ENCODE measurements at regions not wholly inside any gene's neighbourhood (a gene's known extent, or its start where the extent isn't known, plus 50 kb on each side); places are given as distances from the start of the nearest gene placed in this dataset.

DNA sequence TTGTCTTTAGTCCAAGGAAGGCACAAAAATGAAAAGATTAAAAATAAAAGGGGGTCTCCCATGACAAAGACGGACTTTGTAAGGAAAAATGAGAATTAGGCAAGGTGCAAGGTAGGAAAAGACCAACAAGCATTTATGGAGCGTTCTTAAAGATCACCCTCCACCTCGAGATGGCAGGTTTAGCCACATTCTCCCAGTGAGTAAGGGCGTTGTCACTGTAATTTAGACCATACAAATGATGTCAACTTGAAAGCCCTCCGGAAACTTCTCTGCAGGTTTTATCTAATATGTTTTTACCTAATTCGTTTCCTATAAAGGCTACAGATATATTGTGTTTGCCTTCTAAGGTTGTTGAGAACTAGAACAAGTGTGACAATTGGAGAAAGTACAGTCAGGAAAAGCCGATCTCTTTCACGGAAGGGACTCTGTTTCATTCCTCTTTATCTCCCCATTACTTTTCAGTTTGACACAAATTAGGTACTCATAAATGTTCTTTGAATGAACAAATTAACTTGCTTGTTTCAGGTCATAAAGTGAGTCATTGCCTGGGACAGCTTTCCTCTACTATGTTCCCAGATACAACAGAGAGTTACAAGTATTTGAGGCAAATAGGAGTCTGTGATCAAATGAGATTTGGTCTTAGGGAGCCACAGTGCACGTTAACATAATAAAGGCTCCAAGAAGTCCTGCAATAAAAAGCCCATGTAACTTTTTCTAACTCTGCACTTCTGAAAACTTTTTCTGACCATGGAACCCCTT, 102.6 kb upstream of the HABP2 start:
- Histone ChIP-seq H3K9me3 (ENCODE audit: low read length) (no peaks in the 10 kb centered on the region), H3K27ac (ENCODE audit: low read length) (no peak overlapping the region), H3K27me3 (ENCODE audit: insufficient read depth, low read depth, low read length) (no peaks in the 10 kb centered on the region), H3K4me3 (ENCODE audit: low read length) (no peak overlapping the region), H3K36me3 (ENCODE audit: insufficient read depth, low read length) (no peaks in the 10 kb centered on the region), H2AFZ (ENCODE audit: low read depth, low read length) (no peak overlapping the region), H3K9ac (ENCODE audit: low read length) (no peak overlapping the region), H3K79me2 (replicated peaks; ENCODE audit: insufficient read depth, low read length) (no peaks in the 10 kb centered on the region), H3K4me2 (ENCODE audit: low read length) (no peak overlapping the region), H3K9me2 (ENCODE audit: insufficient read depth, low read length) (no peaks in the 10 kb centered on the region), H4K20me1 (ENCODE audit: insufficient read depth) (no peaks in the 10 kb centered on the region), H3F3A (ENCODE audit: insufficient read depth, low read length, poor library complexity, severe bottlenecking) (no peaks in the 10 kb centered on the region)
- TF ChIP-seq RAD21 (conservative IDR thresholded peaks at IDR 0.05) (no peak), MXI1 (conservative IDR thresholded peaks at IDR 0.05; ENCODE audit: poor library complexity, severe bottlenecking) (no peak), EZH2 (IDR thresholded peaks at IDR 0.05; ENCODE audit: borderline replicate concordance, insufficient read depth, low read length, poor library complexity, severe bottlenecking) (no peak), SMC3 (conservative IDR thresholded peaks at IDR 0.05; ENCODE audit: poor library complexity) (no peak), TAF1 (IDR thresholded peaks at IDR 0.05; ENCODE audit: low read depth) (no peak), POLR2AphosphoS5 (IDR thresholded peaks at IDR 0.05) (no peak), REST (IDR thresholded peaks at IDR 0.05; ENCODE audit: borderline replicate concordance) (no peak), EP300 (conservative IDR thresholded peaks at IDR 0.05; ENCODE audit: poor library complexity, severe bottlenecking) (no peak)
- TF ChIP-seq, protein P1, sequence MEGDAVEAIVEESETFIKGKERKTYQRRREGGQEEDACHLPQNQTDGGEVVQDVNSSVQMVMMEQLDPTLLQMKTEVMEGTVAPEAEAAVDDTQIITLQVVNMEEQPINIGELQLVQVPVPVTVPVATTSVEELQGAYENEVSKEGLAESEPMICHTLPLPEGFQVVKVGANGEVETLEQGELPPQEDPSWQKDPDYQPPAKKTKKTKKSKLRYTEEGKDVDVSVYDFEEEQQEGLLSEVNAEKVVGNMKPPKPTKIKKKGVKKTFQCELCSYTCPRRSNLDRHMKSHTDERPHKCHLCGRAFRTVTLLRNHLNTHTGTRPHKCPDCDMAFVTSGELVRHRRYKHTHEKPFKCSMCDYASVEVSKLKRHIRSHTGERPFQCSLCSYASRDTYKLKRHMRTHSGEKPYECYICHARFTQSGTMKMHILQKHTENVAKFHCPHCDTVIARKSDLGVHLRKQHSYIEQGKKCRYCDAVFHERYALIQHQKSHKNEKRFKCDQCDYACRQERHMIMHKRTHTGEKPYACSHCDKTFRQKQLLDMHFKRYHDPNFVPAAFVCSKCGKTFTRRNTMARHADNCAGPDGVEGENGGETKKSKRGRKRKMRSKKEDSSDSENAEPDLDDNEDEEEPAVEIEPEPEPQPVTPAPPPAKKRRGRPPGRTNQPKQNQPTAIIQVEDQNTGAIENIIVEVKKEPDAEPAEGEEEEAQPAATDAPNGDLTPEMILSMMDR (IDR thresholded peaks at IDR 0.05; ENCODE audit: poor library complexity, severe bottlenecking) = no peak

DNA sequence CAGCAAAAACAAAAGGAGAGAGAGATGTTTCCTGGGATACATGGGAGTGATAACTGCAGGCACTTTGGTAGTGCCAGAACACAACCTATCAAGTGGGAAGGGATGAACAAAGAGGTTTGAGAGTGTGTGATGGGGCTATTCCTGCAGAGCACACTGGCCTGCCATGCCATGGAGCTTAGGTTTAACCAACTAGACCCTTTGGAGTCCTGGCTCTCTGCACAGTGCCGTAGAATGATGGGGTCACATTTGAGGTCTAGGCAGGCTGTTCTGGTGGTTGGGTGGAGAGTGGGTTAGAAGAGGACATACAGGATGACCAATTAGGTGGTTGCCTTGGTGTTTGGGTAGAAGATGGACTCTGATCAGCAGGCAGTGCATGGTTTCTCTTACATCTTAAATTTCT, 101.9 kb upstream of the HABP2 start:
- H3K9me2 ChIP-seq (ENCODE audit: insufficient read depth, low read length) = no peaks in the 10 kb centered on the region
- H3K4me2 ChIP-seq (ENCODE audit: low read length) = no peak overlapping the region
- H3K27me3 ChIP-seq (ENCODE audit: insufficient read depth, low read depth, low read length) = no peaks in the 10 kb centered on the region
- no peak overlapping the region for H3K9ac ChIP-seq (ENCODE audit: low read length)
- no peak overlapping the region for H3K4me3 ChIP-seq (ENCODE audit: low read length)
- no peaks in the 10 kb centered on the region for H3K9me3 ChIP-seq (ENCODE audit: low read length)
- H2AFZ ChIP-seq (ENCODE audit: low read depth, low read length) = no peak overlapping the region
- H3K27ac ChIP-seq (ENCODE audit: low read length) = no peak overlapping the region
- H3F3A ChIP-seq (ENCODE audit: insufficient read depth, low read length, poor library complexity, severe bottlenecking) = no peaks in the 10 kb centered on the region
- no peaks in the 10 kb centered on the region for H4K20me1 ChIP-seq (ENCODE audit: insufficient read depth)
- H3K79me2 ChIP-seq (replicated peaks; ENCODE audit: insufficient read depth, low read length) = no peaks in the 10 kb centered on the region
- no peaks in the 10 kb centered on the region for H3K36me3 ChIP-seq (ENCODE audit: insufficient read depth, low read length)
- TF ChIP-seq SMC3 (conservative IDR thresholded peaks at IDR 0.05; ENCODE audit: poor library complexity) (no peak), EZH2 (IDR thresholded peaks at IDR 0.05; ENCODE audit: borderline replicate concordance, insufficient read depth, low read length, poor library complexity, severe bottlenecking) (no peak), POLR2AphosphoS5 (IDR thresholded peaks at IDR 0.05) (no peak), TAF1 (IDR thresholded peaks at IDR 0.05; ENCODE audit: low read depth) (no peak), EP300 (conservative IDR thresholded peaks at IDR 0.05; ENCODE audit: poor library complexity, severe bottlenecking) (no peak), RAD21 (conservative IDR thresholded peaks at IDR 0.05) (no peak)
